ENCODE measurements at regions not wholly inside any gene's neighbourhood (a gene's known extent, or its start where the extent isn't known, plus 50 kb on each side); places are given as distances from the start of the nearest gene placed in this dataset.

- in situ Hi-C loops (cut with MboI) (no loop called here), intact Hi-C loops (cut with micrococcal nuclease; ENCODE audit: unreplicated experiment) (no loop called here)
- SMC1A ChIA-PET (ENCODE audit: uncharacterized antibody, unreplicated experiment) = interaction anchor here (1.2 kb wide), 1 partner anchor 10 kb away, joined by 3 read pairs; no protein-coding TSS in a partner anchor
- TF ChIP-seq ZBTB33 (IDR thresholded peaks at IDR 0.05) = no peak
- no peak for TF ChIP-seq SMAD5 (IDR thresholded peaks at IDR 0.05; ENCODE audit: low read depth)
- TF ChIP-seq TCF7 (IDR thresholded peaks at IDR 0.05; ENCODE audit: borderline replicate concordance) = no peak
- TF ChIP-seq CEBPZ (IDR thresholded peaks at IDR 0.05; ENCODE audit: low read depth, low read length) = no peak
- TF ChIP-seq NBN (IDR thresholded peaks at IDR 0.05) = no peak
- no peak for TF ChIP-seq NFXL1 (IDR thresholded peaks at IDR 0.05; ENCODE audit: borderline replicate concordance)
- no peak for TF ChIP-seq CBFB (IDR thresholded peaks at IDR 0.05; ENCODE audit: low read depth)
- no peak for TF ChIP-seq USF2 (IDR thresholded peaks at IDR 0.05; ENCODE audit: borderline replicate concordance, low read depth, low read length)
- TF ChIP-seq CBX5 (IDR thresholded peaks at IDR 0.05; ENCODE audit: low read depth) = no peak
- no peaks in the 10 kb centered on the region for H4K20me1 ChIP-seq (ENCODE audit: control insufficient read depth, insufficient read depth)
- H2AFZ ChIP-seq (ENCODE audit: control insufficient read depth, low read depth, low read length) = no peak overlapping the region
- FAIRE-seq (no peak), DNase-seq (ENCODE audit: low read depth, low spot score) (no peak), ATAC-seq (no peak)
- 24% methylated on average over 4 of the region's 4 CpGs for WGBS (ENCODE audit: insufficient coverage, insufficient replicate concordance, low lambda C conversion rate, missing lambda C conversion rate)
- POLR2A ChIA-PET = no interaction called here
- H3K4me2 ChIP-seq (ENCODE audit: control insufficient read depth, insufficient read depth) = no peak overlapping the region
- RAD21 ChIA-PET (ENCODE audit: unreplicated experiment) = no interaction called here
- H3K27me3 ChIP-seq (replicated peaks in 1 of 2; ENCODE audit: control insufficient read depth in 2 of 2, insufficient read depth in 2 of 2, low read length in 1 of 2) = no peaks in the 10 kb centered on the region
- no peaks in the 10 kb centered on the region for H3K36me3 ChIP-seq (ENCODE audit: control insufficient read depth in 2 of 2, insufficient read depth in 2 of 2, low read length in 1 of 2)
- H3K27ac ChIP-seq (ENCODE audit: control insufficient read depth, insufficient read depth) = no peak overlapping the region
- no peak overlapping the region for H3K4me3 ChIP-seq
- no peaks in the 10 kb centered on the region for H3K9me3 ChIP-seq (replicated peaks; ENCODE audit: control insufficient read depth, insufficient read depth, low read length)
- no peak overlapping the region for H3K9ac ChIP-seq (ENCODE audit: control insufficient read depth, insufficient read depth, low read length)
- CTCF ChIA-PET = no interaction called here
- H3K79me2 ChIP-seq (ENCODE audit: control insufficient read depth, insufficient read depth, low read length) = no peaks in the 10 kb centered on the region
- BruUV-seq (replicated peaks) = no TSS peak
- H3K4me1 ChIP-seq (ENCODE audit: control insufficient read depth, insufficient read depth, low read length) = no peaks in the 10 kb centered on the region
These were observed 98.3 kb downstream of the SLITRK6 start for GRCh38 chr13:85700906-85701305.
